GM12878 (cell line): ENCODE measurements at regions not wholly inside any gene's neighbourhood (a gene's known extent, or its start where the extent isn't known, plus 50 kb on each side); places are given as distances from the start of the nearest gene placed in this dataset.

ENCODE experiments used
- ATAC-seq: fragments of 200-7000 bp; cut with Tn5 transposase; 3 replicates; pipeline ENCODE4 v1.9.1; 2020; ENCODE audit warnings: mild to moderate bottlenecking, moderate library complexity
- BruUV-seq: library from RNA; stranded (reverse); fragments of 400-500 nt; replicated peaks from 2 replicates; lab custom pipeline; 2021; lab: Mats Ljungman, UMichigan
- CTCF ChIA-PET: fragments of 300-600 bp; sonication (Branson Sonifier 250); formaldehyde crosslinking; extraction: SDS; loops from one replicate; lab custom pipeline; 2021; ENCODE audit warnings: inconsistent platforms; lab: Yijun Ruan, JAX
- POLR2A ChIA-PET: fragments of 350-600 bp; formaldehyde crosslinking; extraction: SDS; loops from one replicate; lab custom pipeline; 2021; ENCODE audit warnings: inconsistent platforms; lab: Charles Lee
- RAD21 ChIA-PET: fragments of 300-600 bp; sonication (Branson Sonifier 250); formaldehyde crosslinking; loops from one replicate; lab custom pipeline; 2023; ENCODE audit warnings: antibody characterized with exemption; ENCODE audit not compliant: unreplicated experiment; lab: Charles Lee
- SMC1A ChIA-PET: fragments of 300-600 bp; sonication (Branson Sonifier 250); formaldehyde crosslinking; loops from one replicate; lab custom pipeline; 2023; ENCODE audit not compliant: unreplicated experiment, uncharacterized antibody; lab: Charles Lee
- DNase-seq: peaks from one replicate; pipeline ENCODE4 v3.0.0-alpha.2; 2011; ENCODE audit warnings: low read depth, low spot score
- FAIRE-seq: peaks from 3 replicates; lab custom pipeline; 2011; peaks lifted over from hg19 to GRCh38; lab: Jason Lieb, UNC
- H2AFZ ChIP-seq: 2 replicates; pipeline ENCODE4 v1.6.0; 2011; ENCODE audit warnings: low read depth, low read length, control low read depth; ENCODE audit not compliant: control insufficient read depth
- H3K27ac ChIP-seq: 2 replicates; pipeline ENCODE4 v1.5.1; 2011; ENCODE audit warnings: control low read depth; ENCODE audit not compliant: control insufficient read depth, insufficient read depth
- H3K27me3 ChIP-seq, 2 experiments: replicated peaks in 1 of 2; 2 replicates each; pipeline versions ENCODE4 v1.6.0 to v1.6.1; 2011; ENCODE audit warnings: low read length in 1 of 2; ENCODE audit not compliant: control insufficient read depth in 2 of 2, insufficient read depth in 2 of 2
- H3K36me3 ChIP-seq, 2 experiments: 2 replicates each; pipeline ENCODE4 v1.5.1; 2011; ENCODE audit warnings: low read length in 1 of 2; ENCODE audit not compliant: control insufficient read depth in 2 of 2, insufficient read depth in 2 of 2
- H3K4me1 ChIP-seq: 2 replicates; pipeline ENCODE4 v1.6.1; 2011; ENCODE audit warnings: mild to moderate bottlenecking, low read length, moderate library complexity, mixed read lengths; ENCODE audit not compliant: control insufficient read depth, insufficient read depth
- H3K4me2 ChIP-seq: 2 replicates; pipeline ENCODE4 v1.6.0; 2011; ENCODE audit warnings: control low read depth; ENCODE audit not compliant: control insufficient read depth, insufficient read depth
- H3K4me3 ChIP-seq: fragments of 200-600 bp; sonication (generic); 2 replicates; pipeline ENCODE4 v1.5.1; 2016
- H3K79me2 ChIP-seq: 2 replicates; pipeline ENCODE4 v1.6.0; 2011; ENCODE audit warnings: low read length; ENCODE audit not compliant: control insufficient read depth, insufficient read depth
- H3K9ac ChIP-seq: 2 replicates; pipeline ENCODE4 v1.8.0; 2011; ENCODE audit warnings: low read length, control low read depth, mixed read lengths; ENCODE audit not compliant: control insufficient read depth, insufficient read depth
- H3K9me3 ChIP-seq: replicated peaks from 3 replicates; pipeline ENCODE4 v1.5.1; 2011; ENCODE audit warnings: mild to moderate bottlenecking, low read length; ENCODE audit not compliant: control insufficient read depth, insufficient read depth
- H4K20me1 ChIP-seq: 2 replicates; pipeline ENCODE4 v1.6.0; 2011; ENCODE audit not compliant: control insufficient read depth, insufficient read depth
- ATF2 ChIP-seq: IDR thresholded peaks from 2 replicates; pipeline ENCODE4 v1.6.1; 2012; ENCODE audit warnings: low read length, inconsistent platforms
- CBX3 ChIP-seq: fragments of 200-600 bp; sonication (generic); IDR thresholded peaks from 2 replicates; pipeline ENCODE4 v1.6.1; 2016; ENCODE audit warnings: low read depth, borderline replicate concordance
- CHD1 ChIP-seq: IDR thresholded peaks from 2 replicates; pipeline ENCODE4 v1.6.1; 2012; ENCODE audit warnings: low read depth, low read length, improper control_type of control experiment
- IRF5 ChIP-seq: fragments of 450-650 bp; IDR thresholded peaks from 2 replicates; pipeline ENCODE4 v1.6.1; 2017; ENCODE audit warnings: borderline replicate concordance
- JUNB ChIP-seq: IDR thresholded peaks from 2 replicates; pipeline ENCODE4 v1.6.1; 2016; ENCODE audit warnings: antibody characterized with exemption, mild to moderate bottlenecking
- MXI1 ChIP-seq: fragments of 150-350 bp; IDR thresholded peaks from 2 replicates; pipeline ENCODE4 v1.6.1; 2011; ENCODE audit warnings: low read depth, mild to moderate bottlenecking, inconsistent platforms, low read length, improper control_type of control experiment
- NBN ChIP-seq: fragments of 450-650 bp; IDR thresholded peaks from 2 replicates; pipeline ENCODE4 v1.6.1; 2016
- NR2C2 ChIP-seq: IDR thresholded peaks from 2 replicates; pipeline ENCODE4 v1.6.1; 2011; ENCODE audit warnings: borderline replicate concordance, low read depth; ENCODE audit not compliant: control insufficient read depth, insufficient read length
- TCF7 ChIP-seq: IDR thresholded peaks from 2 replicates; pipeline ENCODE4 v1.6.1; 2014; ENCODE audit warnings: antibody characterized with exemption, borderline replicate concordance
- ZNF24 ChIP-seq: fragments of 450-650 bp; IDR thresholded peaks from 2 replicates; pipeline ENCODE4 v1.6.1; 2017; ENCODE audit warnings: antibody characterized with exemption, mild to moderate bottlenecking
- ZNF384 ChIP-seq: IDR thresholded peaks from 2 replicates; pipeline ENCODE4 v1.6.1; 2012; ENCODE audit warnings: low read depth, mild to moderate bottlenecking, low read length, improper control_type of control experiment, borderline replicate concordance
- ZNF622 ChIP-seq: fragments of 450-650 bp; IDR thresholded peaks from 2 replicates; pipeline ENCODE4 v1.6.1; 2017; ENCODE audit warnings: mild to moderate bottlenecking, inconsistent platforms
- WGBS: methylation state at CpG from one replicate; pipeline ENCODE4 v1.1.6; 2016; ENCODE audit warnings: low lambda C conversion rate; ENCODE audit not compliant: insufficient replicate concordance, insufficient coverage; ENCODE audit errors: missing lambda C conversion rate; 5-methylcytosine and 5-hydroxymethylcytosine counted together
- in situ Hi-C: fragments of 300-500 bp; cut with MboI; formaldehyde crosslinking; loops from 9 replicates; pipeline ENCODE4 v1.14.3; 2018; ENCODE audit warnings: mixed read lengths
- intact Hi-C: fragments of 100-400 bp; cut with micrococcal nuclease; formaldehyde crosslinking; loops from one replicate; pipeline ENCODE4 v1.14.2; 2022; ENCODE audit not compliant: unreplicated experiment

DNA sequence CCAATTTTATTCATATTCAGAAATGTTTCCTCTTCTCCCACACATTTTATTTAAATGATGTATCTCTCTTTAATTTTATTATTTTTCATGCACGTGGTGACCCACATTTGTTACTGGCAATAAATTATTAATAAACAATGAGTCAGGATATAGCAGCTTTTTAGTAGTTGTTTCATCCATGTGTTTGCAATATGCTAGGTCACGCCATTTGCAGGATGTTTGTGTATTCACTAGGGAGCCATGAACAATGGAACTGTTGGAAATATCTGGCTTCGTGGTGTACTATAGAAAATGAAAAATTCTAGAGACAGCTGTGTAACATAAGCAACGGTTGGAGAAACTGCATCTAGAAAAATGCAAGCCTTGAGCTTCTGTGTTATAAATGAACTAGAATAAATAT, 176.0 kb upstream of the COL3A1 start (continued):
- TF ChIP-seq TCF7 (no peak), CHD1 (no peak)
- TF ChIP-seq, all 136 proteins: peak for 0

DNA sequence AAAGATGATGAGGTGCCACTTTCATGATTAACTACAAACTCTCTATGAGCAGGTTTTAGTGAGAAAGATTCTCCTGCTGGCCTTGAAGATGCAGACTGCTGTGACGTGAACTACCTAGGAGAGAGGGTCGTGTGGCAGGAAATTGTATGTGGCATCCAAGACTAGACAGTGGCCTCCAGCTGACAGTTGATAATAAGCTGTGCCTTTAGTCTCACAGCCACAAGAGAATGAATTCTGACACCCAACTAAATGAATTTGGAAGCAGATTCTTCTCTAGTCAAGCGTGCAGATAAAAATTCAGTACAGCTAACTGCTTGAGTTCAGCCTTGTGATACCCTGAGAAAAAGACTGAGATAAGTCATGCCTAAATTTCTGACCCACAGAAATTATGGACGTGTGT, 169.0 kb upstream of the COL3A1 start:
- FAIRE-seq (no peak), DNase-seq (no peak), ATAC-seq (no peak)
- no peak overlapping the region for H3K27ac ChIP-seq
- H3K9ac ChIP-seq, result no peak overlapping the region
- whole genome bisulfite sequencing, result 2% methylated on average over 4 of the region's 4 CpGs
- H3K36me3 ChIP-seq, result no peaks in the 10 kb centered on the region
- intact Hi-C loops, result no loop called here
- H3K4me2 ChIP-seq, result no peak overlapping the region
- no peaks in the 10 kb centered on the region for H3K9me3 ChIP-seq
- no peak overlapping the region for H2AFZ ChIP-seq
- no peaks in the 10 kb centered on the region for H4K20me1 ChIP-seq
- TF ChIP-seq ZNF24 (no peak), IRF5 (no peak), ATF2 (no peak), MXI1 (no peak), CBX3 (no peak), ZNF384 (no peak), NBN (no peak), NR2C2 (no peak), ZNF622 (no peak), JUNB (no peak)
- in situ Hi-C loops, result no loop called here
- SMC1A ChIA-PET, result no interaction called here
- RAD21 ChIA-PET, result no interaction called here
- POLR2A ChIA-PET, result no interaction called here
- H3K4me3 ChIP-seq, result no peak overlapping the region
- no peaks in the 10 kb centered on the region for H3K79me2 ChIP-seq
- CTCF ChIA-PET, result no interaction called here
- H3K4me1 ChIP-seq, result no peaks in the 10 kb centered on the region
- no peaks in the 10 kb centered on the region for H3K27me3 ChIP-seq
- BruUV-seq, result no TSS peak
